Panc1 (cell line): ENCODE measurements at regions not wholly inside any gene's neighbourhood (a gene's known extent, or its start where the extent isn't known, plus 50 kb on each side); places are given as distances from the start of the nearest gene placed in this dataset.

Experiments used
- ATAC-seq: fragments of 200-7000 bp; cut with Tn5 transposase; 2 replicates; pipeline ENCODE4 v1.9.1; 2020; ENCODE audit warnings: mild to moderate bottlenecking, moderate library complexity
- BruUV-seq: library from RNA; stranded (reverse); fragments of 400-500 nt; replicated peaks from 2 replicates; lab custom pipeline; 2021; lab: Mats Ljungman, UMichigan
- CTCF ChIA-PET: fragments of 300-600 bp; sonication (Branson Sonifier 250); formaldehyde crosslinking; loops from one replicate; lab custom pipeline; 2022; ENCODE audit warnings: antibody characterized with exemption; lab: Charles Lee
- POLR2A ChIA-PET: fragments of 300-600 bp; sonication (Branson Sonifier 250); formaldehyde crosslinking; loops from one replicate; lab custom pipeline; 2022; ENCODE audit warnings: antibody characterized with exemption; lab: Charles Lee
- DNase-seq: peaks from one replicate; pipeline ENCODE4 v3.0.0-alpha.2; 2010; ENCODE audit warnings: low read depth, low spot score
- H3K27ac ChIP-seq: 2 replicates; pipeline ENCODE4 v1.5.1; 2011; ENCODE audit warnings: mild to moderate bottlenecking, low read length, inconsistent platforms
- H3K27me3 ChIP-seq: fragments of 200-500 bp; sonication (Bioruptor generic); 2 replicates; pipeline ENCODE4 v1.6.0; 2014; ENCODE audit warnings: low read length, inconsistent platforms; ENCODE audit not compliant: control insufficient read depth, insufficient read depth
- H3K36me3 ChIP-seq: fragments of 200-500 bp; sonication (Bioruptor generic); 2 replicates; pipeline ENCODE4 v1.5.1; 2014; ENCODE audit warnings: inconsistent platforms, mild to moderate bottlenecking, low read length, moderate library complexity; ENCODE audit not compliant: control insufficient read depth, insufficient read depth
- H3K4me1 ChIP-seq: 2 replicates; pipeline ENCODE4 v1.5.1; 2011; ENCODE audit warnings: inconsistent platforms, mild to moderate bottlenecking, low read length, moderate library complexity; ENCODE audit not compliant: control insufficient read depth, insufficient read depth
- H3K4me3 ChIP-seq, 2 experiments: 2 replicates each; pipeline ENCODE4 v1.5.1; 2011 to 2012; ENCODE audit warnings: low read depth in 2 of 2, low read length in 2 of 2, mild to moderate bottlenecking in 2 of 2, inconsistent platforms in 1 of 2, moderate library complexity in 1 of 2
- H3K9me3 ChIP-seq: fragments of 200-500 bp; sonication (Bioruptor generic); 2 replicates; pipeline ENCODE4 v1.5.1; 2014; ENCODE audit warnings: low read depth, mild to moderate bottlenecking, inconsistent platforms, low read length, moderate library complexity; ENCODE audit not compliant: control insufficient read depth, insufficient read depth
- POLR2AphosphoS5 ChIP-seq: IDR thresholded peaks from 2 replicates; pipeline ENCODE4 v1.6.1; 2012; ENCODE audit warnings: mild to moderate bottlenecking, low read depth, low read length, moderate library complexity
- SIN3A ChIP-seq: IDR thresholded peaks from 2 replicates; pipeline ENCODE4 v1.6.1; 2012; ENCODE audit warnings: low read depth, mild to moderate bottlenecking, low read length, moderate library complexity, borderline replicate concordance; ENCODE audit not compliant: insufficient read depth
- TCF7L2 ChIP-seq: IDR thresholded peaks from 2 replicates; pipeline ENCODE4 v1.6.1; 2011; ENCODE audit warnings: mild to moderate bottlenecking, low read depth, low read length, inconsistent platforms
- in situ Hi-C: cut with HindIII; loops from 2 replicates; pipeline ENCODE4 v1.10.0; 2016; ENCODE audit warnings: low sequenced_read_pairs, low pct_unique_long_range_greater_than_20kb
- intact Hi-C: fragments of 100-400 bp; cut with micrococcal nuclease; formaldehyde crosslinking; loops from one replicate; pipeline ENCODE4 v1.10.0; 2022; ENCODE audit not compliant: unreplicated experiment
- TF ChIP-seq, protein P1 (sequence below): fragments of 450-650 bp; IDR thresholded peaks from 2 replicates; pipeline ENCODE4 v1.5.1; 2017; ENCODE audit warnings: mild to moderate bottlenecking
- TF ChIP-seq, protein P2 (sequence below), 2 experiments: IDR thresholded peaks; 2 replicates each; pipeline ENCODE4 v1.6.1; 2011 to 2012; ENCODE audit warnings: low read depth in 2 of 2, control low read depth in 1 of 2, low read length in 1 of 2, mild to moderate bottlenecking in 1 of 2, moderate library complexity in 1 of 2; ENCODE audit not compliant: insufficient read depth in 1 of 2

- no peaks in the 10 kb centered on the region for H3K4me1 ChIP-seq
- intact Hi-C loops: no loop called here
- no TSS peak for BruUV-seq
- ATAC-seq (no peak), DNase-seq (no peak)
- H3K9me3 ChIP-seq: peaks cover 7% of the 10 kb centered on the region; the same call in 1 of the 2 replicates
- no peak overlapping the region for H3K4me3 ChIP-seq
- no peaks in the 10 kb centered on the region for H3K36me3 ChIP-seq
- no peaks in the 10 kb centered on the region for H3K27me3 ChIP-seq
- ChIA-PET CTCF (no interaction called here), POLR2A (no interaction called here)
- no peak overlapping the region for H3K27ac ChIP-seq
- TF ChIP-seq, protein P1, sequence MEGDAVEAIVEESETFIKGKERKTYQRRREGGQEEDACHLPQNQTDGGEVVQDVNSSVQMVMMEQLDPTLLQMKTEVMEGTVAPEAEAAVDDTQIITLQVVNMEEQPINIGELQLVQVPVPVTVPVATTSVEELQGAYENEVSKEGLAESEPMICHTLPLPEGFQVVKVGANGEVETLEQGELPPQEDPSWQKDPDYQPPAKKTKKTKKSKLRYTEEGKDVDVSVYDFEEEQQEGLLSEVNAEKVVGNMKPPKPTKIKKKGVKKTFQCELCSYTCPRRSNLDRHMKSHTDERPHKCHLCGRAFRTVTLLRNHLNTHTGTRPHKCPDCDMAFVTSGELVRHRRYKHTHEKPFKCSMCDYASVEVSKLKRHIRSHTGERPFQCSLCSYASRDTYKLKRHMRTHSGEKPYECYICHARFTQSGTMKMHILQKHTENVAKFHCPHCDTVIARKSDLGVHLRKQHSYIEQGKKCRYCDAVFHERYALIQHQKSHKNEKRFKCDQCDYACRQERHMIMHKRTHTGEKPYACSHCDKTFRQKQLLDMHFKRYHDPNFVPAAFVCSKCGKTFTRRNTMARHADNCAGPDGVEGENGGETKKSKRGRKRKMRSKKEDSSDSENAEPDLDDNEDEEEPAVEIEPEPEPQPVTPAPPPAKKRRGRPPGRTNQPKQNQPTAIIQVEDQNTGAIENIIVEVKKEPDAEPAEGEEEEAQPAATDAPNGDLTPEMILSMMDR: no peak
- TF ChIP-seq SIN3A (no peak), TCF7L2 (no peak)
- in situ Hi-C loops: no loop called here
Observed at GRCh38 chr2:4174796-4175195, 471.4 kb downstream of the DCDC2C start.

DNA sequence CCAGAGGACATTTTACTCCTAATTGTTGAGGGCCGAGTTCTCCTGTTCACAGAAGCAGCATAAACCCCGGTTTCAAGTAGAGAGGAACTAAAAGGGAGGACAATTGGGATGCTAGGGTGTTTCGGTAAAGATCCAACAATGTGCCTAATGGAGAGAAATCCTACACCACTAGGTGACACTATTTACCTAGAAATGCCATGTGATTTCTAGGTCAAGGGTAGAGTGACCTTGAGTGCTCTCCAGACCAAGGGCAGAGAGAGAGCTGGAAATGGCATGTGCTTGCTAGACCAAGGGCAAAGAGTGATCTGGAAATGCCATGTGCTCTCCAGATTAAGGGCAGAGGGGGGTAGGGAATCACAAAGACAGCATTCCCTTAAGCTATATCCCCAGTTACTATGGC, 472.0 kb downstream of the DCDC2C start:
- TF ChIP-seq SIN3A (no peak), TCF7L2 (no peak), POLR2AphosphoS5 (no peak)
- TF ChIP-seq, protein P2, sequence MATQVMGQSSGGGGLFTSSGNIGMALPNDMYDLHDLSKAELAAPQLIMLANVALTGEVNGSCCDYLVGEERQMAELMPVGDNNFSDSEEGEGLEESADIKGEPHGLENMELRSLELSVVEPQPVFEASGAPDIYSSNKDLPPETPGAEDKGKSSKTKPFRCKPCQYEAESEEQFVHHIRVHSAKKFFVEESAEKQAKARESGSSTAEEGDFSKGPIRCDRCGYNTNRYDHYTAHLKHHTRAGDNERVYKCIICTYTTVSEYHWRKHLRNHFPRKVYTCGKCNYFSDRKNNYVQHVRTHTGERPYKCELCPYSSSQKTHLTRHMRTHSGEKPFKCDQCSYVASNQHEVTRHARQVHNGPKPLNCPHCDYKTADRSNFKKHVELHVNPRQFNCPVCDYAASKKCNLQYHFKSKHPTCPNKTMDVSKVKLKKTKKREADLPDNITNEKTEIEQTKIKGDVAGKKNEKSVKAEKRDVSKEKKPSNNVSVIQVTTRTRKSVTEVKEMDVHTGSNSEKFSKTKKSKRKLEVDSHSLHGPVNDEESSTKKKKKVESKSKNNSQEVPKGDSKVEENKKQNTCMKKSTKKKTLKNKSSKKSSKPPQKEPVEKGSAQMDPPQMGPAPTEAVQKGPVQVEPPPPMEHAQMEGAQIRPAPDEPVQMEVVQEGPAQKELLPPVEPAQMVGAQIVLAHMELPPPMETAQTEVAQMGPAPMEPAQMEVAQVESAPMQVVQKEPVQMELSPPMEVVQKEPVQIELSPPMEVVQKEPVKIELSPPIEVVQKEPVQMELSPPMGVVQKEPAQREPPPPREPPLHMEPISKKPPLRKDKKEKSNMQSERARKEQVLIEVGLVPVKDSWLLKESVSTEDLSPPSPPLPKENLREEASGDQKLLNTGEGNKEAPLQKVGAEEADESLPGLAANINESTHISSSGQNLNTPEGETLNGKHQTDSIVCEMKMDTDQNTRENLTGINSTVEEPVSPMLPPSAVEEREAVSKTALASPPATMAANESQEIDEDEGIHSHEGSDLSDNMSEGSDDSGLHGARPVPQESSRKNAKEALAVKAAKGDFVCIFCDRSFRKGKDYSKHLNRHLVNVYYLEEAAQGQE (IDR thresholded peaks at IDR 0.05; ENCODE audit: insufficient read depth in 1 of 2, low read depth in 2 of 2, low read length in 1 of 2): no peak
- TF ChIP-seq, protein P1: no peak
- BruUV-seq: no TSS peak
- POLR2A ChIA-PET: no interaction called here
- peaks cover 6% of the 10 kb centered on the region; the same call in 1 of the 2 replicates for H3K9me3 ChIP-seq
- H3K4me1 ChIP-seq: no peaks in the 10 kb centered on the region
- no peak overlapping the region for H3K27ac ChIP-seq
- no peaks in the 10 kb centered on the region for H3K36me3 ChIP-seq
- in situ Hi-C loops (no loop called here), intact Hi-C loops (no loop called here)
- DNase-seq (no peak), ATAC-seq (no peak)
- H3K4me3 ChIP-seq: no peak overlapping the region
- CTCF ChIA-PET: no interaction called here
- no peaks in the 10 kb centered on the region for H3K27me3 ChIP-seq

DNA sequence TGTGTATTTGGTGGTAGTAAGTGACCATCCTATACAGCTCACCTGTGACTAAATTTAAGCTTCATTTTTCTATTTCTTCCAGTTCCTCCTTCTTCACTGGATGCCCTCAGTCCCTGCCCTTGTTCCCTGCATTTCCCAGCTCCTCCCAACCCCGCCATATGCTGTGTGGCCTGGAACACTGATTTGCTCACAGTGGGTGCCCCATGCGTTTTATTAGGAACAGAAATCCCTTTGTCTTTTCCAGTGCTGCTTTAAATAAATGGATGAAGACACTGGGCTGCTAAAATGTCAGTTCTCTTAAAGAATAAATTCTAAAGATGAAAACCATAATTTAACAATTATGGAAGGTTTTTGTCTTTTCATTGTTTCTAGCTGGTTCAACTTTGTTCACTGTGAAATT, 477.3 kb downstream of the DCDC2C start:
- in situ Hi-C loops: no loop called here
- CTCF ChIA-PET: no interaction called here
- intact Hi-C loops: no loop called here
- ATAC-seq: no peak
- Histone ChIP-seq H3K36me3 (no peaks in the 10 kb centered on the region), H3K4me1 (no peaks in the 10 kb centered on the region), H3K9me3 (no peaks in the 10 kb centered on the region), H3K4me3 (no peak overlapping the region), H3K27me3 (no peaks in the 10 kb centered on the region), H3K27ac (no peak overlapping the region)
- no TSS peak for BruUV-seq
- POLR2A ChIA-PET: no interaction called here
- no peak for DNase-seq
- TF ChIP-seq TCF7L2: no peak
- no peak for TF ChIP-seq SIN3A
- TF ChIP-seq, protein P1: no peak
- TF ChIP-seq POLR2AphosphoS5: no peak
- TF ChIP-seq, protein P2 (IDR thresholded peaks at IDR 0.05; ENCODE audit: insufficient read depth in 1 of 2, low read depth in 2 of 2, low read length in 1 of 2): no peak
